HG03159 (cell line): ENCODE measurements at regions not wholly inside any gene's neighbourhood (a gene's known extent, or its start where the extent isn't known, plus 50 kb on each side); places are given as distances from the start of the nearest gene placed in this dataset.
"Not testable (repeated sequence)": the region's sequence is repeated elsewhere in the genome, so short reads cannot be mapped to it uniquely, and the experiment has no call there.

ENCODE experiments used
- ATAC-seq: cut with Tn5 transposase; IDR thresholded peaks from one replicate; pipeline ENCODE4 v1.9.1; 2021; ENCODE audit warnings: mild to moderate bottlenecking, moderate library complexity; ENCODE audit not compliant: unreplicated experiment

- no peak for ATAC-seq
Measured at GRCh38 chr4:79850626-79851025, 222.4 kb downstream of the ANTXR2 start.

DNA sequence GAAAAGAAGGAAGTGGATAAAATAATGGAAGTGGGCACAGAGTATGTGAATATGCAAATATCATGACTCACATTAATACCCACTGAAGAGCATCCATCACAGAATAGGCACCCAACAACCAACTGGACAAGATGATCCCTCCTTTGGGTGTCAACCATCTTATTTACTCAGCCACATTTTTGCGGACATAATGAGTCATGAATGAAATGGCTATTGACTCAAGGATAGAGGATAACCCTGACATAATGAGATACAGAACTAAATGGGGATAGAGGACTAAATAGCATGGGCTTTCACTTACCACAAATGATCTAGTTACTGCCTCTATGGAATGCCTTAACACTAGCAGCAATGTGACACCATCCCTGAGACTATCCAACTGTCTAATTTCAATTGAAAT lies 224.7 kb downstream of the ANTXR2 start:
- no peak for ATAC-seq

DNA sequence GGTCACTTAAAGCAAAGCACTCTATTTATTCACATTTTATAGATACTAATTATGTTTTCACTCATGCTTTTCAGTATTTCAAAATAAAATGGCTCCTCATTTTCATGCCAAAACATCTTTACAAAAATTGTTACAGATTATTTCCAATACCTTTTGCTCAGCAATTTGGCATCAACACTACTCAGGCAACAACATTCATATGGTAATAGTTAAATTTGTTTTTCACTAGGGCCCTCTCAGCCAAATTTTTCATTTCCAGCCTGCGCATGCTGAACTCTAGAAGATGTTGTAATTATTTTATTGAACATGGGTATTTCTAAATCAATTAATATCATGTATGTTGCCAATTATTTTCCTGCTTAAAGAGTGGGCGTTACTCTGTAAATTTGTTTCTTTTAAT lies 225.6 kb downstream of the ANTXR2 start:
- ATAC-seq: no peak

DNA sequence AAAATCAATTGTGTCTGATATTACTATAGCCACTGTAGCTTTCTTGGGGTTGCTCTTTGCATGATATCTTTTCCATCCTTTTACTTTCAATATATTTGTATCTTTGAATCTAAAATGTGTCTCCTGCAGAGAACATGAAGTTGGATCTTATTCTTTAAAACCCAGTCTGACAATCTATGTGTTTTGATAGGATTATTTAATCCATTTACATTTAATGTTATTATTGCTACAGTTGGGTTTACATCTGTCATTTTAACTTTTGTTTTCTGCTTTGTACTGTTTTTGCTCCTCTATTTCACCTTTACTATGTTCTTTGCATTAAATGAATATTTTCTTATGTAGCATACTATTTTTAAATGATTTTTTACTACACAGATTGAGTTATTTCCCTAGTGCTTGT lies 230.9 kb downstream of the ANTXR2 start:
- no peak for ATAC-seq

- no peak for ATAC-seq
Measured at GRCh38 chr4:79833857-79834256, 239.2 kb downstream of the ANTXR2 start.

- no peak for ATAC-seq
Measured at GRCh38 chr4:79831701-79832514, 241.1 kb downstream of the ANTXR2 start.

DNA sequence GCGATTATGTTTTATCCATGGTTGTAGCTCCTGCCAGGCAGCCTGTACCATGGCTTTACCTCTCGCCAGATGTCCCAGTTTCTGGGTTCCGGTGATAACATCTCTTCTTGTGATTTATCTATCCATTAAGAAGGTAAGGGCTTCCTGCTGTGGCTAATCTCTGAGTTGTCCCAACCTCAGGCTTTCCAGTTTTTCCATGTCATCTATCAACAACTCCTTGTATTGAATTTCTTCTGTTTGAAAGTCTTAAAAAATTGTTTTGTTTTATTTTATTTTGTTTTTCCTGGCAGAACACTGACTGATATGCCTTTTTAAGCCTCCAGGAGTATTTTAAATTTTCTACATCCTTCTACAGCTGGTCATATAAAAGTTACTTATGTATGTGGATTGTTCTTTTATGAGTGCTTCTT lies 241.9 kb downstream of the ANTXR2 start:
- ATAC-seq: no peak

GRCh38 chr4:79827283-79827682 lies 245.7 kb downstream of the ANTXR2 start:
- no peak for ATAC-seq

DNA sequence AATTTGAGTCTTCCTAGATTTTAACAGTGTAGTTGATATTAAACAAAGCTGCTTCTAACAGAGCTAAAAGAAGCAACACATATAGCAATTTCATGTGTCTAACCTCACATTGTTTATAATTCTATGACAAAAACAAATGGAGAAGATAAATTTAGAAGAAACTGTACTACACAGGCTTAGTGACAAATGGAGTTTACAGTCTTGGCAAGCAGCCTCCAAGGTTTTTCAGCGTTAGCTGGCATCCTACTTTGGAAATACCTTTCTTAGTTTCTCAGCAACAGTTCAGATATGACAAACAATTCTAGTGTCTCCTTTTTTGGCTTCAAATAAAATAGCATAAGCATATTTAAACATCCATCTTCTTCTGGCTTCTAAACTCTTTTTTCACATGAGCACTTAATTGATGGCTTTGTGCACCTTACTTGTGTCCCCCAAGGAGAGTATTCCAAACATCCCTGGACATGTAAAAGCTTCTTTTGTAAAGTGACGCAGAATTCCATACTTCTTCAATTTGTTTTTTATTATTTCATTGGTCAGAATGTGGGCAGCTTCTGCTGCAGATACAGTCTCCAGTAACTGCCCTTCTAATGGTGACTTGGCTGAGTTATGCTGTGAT lies 249.8 kb downstream of the ANTXR2 start:
- no peak for ATAC-seq

GRCh38 chr4:79820427-79820826 lies 252.6 kb downstream of the ANTXR2 start:
- no peak for ATAC-seq

- ATAC-seq: not testable (repeated sequence)
Measured at GRCh38 chr4:79807933-79808332, 265.1 kb downstream of the ANTXR2 start.

GRCh38 chr4:79798047-79798446 lies 275.0 kb downstream of the ANTXR2 start:
- no peak for ATAC-seq

DNA sequence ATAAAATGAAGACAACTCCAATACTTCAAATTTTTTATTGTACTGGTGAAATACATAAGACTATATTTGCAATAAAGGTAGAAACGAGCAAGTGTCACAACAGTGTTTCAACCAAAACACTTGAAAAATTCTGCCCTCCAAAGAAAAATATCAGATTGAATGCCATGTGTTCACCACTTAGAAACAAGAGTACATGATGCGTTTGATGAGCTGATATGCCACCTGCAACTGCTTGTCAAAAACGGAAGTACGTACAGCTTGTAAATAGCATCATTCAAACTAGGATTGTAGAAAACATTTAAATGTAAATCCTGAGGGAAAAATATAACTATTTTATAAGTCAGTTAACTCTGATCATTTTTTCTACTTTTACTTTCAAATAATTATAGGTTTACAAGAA lies 276.1 kb downstream of the ANTXR2 start:
- no peak for ATAC-seq

DNA sequence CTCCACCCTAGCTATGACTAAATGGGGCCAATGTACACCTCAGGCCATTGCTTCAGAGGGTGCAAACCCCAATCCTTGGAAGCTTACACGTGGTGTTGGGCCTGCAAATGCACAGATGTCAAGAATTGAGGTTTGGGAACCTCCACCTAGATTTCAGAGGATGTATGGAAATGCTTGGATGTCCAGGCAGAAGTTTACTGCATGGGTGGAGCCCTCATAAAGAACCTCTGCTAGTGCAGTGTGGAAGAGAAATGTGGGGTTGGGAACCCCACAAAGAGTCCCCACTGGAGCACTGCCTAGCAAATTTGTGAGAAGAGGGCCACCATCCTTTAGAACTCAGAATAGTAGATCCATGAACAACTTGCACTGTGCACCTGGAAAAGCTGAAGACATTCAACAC lies 284.1 kb downstream of the ANTXR2 start:
- ATAC-seq: no peak

- ATAC-seq: no peak
Measured at GRCh38 chr4:79780129-79780528, 292.9 kb downstream of the ANTXR2 start.

- ATAC-seq: no peak
Measured at GRCh38 chr4:79772510-79772909, 300.5 kb downstream of the ANTXR2 start.

- ATAC-seq: no peak
Measured at GRCh38 chr4:79764120-79764519, 308.9 kb downstream of the ANTXR2 start.

DNA sequence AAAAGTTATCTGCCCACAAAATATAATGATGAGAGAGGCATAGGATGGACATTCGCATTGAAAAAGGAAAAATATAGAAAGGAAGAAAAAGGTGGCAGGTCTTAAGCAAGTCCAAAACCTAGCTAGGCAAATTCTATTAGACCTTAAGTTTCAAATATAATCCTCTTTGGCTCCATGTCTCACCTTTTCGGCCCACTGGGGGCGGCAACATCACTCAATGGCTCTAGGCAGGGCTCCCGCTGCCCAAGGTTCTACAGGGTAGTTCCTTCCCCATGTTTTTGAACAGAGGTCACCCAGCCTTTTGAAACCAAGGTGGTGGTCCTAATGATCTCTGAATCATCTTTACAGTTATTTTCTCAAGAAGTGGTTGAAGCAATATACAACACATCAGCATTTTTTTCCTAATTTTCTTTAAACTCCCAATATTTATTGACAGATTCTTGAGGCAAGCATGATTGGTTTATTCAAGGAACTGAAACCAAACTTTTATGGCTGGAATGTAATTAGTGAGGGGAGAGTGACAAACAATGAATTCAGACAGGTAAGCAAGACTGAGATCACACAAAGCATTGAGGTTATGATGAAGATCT lies 309.4 kb downstream of the ANTXR2 start:
- no peak for ATAC-seq

- ATAC-seq: peak; percentile 66
Measured at GRCh38 chr4:79759793-79760192, 313.2 kb downstream of the ANTXR2 start.

- ATAC-seq: no peak
Measured at GRCh38 chr4:79757600-79757999, 315.4 kb downstream of the ANTXR2 start.

GRCh38 chr4:79756140-79756895 lies 316.7 kb downstream of the ANTXR2 start:
- no peak for ATAC-seq
